Gastroesophageal sphincter (tissue), 4 donors: ENCODE measurements at regions not wholly inside any gene's neighbourhood (a gene's known extent, or its start where the extent isn't known, plus 50 kb on each side); places are given as distances from the start of the nearest gene placed in this dataset.
A peak's percentile ranks its signal among the peaks of the same experiment; 100 is the strongest.
"Not testable (repeated sequence)": the region's sequence is repeated elsewhere in the genome, so short reads cannot be mapped to it uniquely, and the experiment has no call there.

Experiments used
- ATAC-seq: fragments of 150-250 bp; one replicate; pipeline ENCODE4 v1.9.1; 2016; ENCODE audit warnings: mild to moderate bottlenecking, moderate library complexity
- H3K27ac ChIP-seq, 4 donors: fragments of 200-600 bp; sonication (generic) in 3 of 4; 1 replicate in 3 of 4; 2 replicates in 1 of 4; pipeline ENCODE4 v1.5.1; 2016 to 2019
- H3K27me3 ChIP-seq: fragments of 200-600 bp; sonication (generic); one replicate; pipeline ENCODE4 v1.5.1; 2019
- H3K36me3 ChIP-seq, 2 donors: fragments of 200-600 bp; sonication (generic); one replicate each; pipeline ENCODE4 v1.5.1; 2019; ENCODE audit warnings: control low read depth in 1 of 2
- H3K4me1 ChIP-seq, 3 donors: fragments of 200-600 bp; sonication (generic); 1 replicate in 2 of 3; 2 replicates in 1 of 3; pipeline ENCODE4 v1.5.1; 2016 to 2019; ENCODE audit warnings: control low read depth in 2 of 3
- H3K4me3 ChIP-seq, 2 donors: fragments of 200-600 bp; sonication (generic); one replicate each; pipeline ENCODE4 v1.5.1; 2019; ENCODE audit warnings: mild to moderate bottlenecking in 1 of 2, moderate library complexity in 1 of 2
- H3K9me3 ChIP-seq, 3 donors: fragments of 200-600 bp; sonication (generic); one replicate each; pipeline ENCODE4 v1.5.1; 2017 to 2019; ENCODE audit warnings: control low read depth in 2 of 3
- CTCF ChIP-seq, 4 experiments: fragments of 200-600 bp in 2 of 4; fragments of 450-650 bp in 2 of 4; sonication (generic) in 1 of 4; IDR thresholded peaks; one replicate each; pipeline ENCODE4 v1.5.1; 2017 to 2019; ENCODE audit warnings: antibody characterized with exemption in 4 of 4, mild to moderate bottlenecking in 2 of 4, moderate library complexity in 2 of 4
- EP300 ChIP-seq: sonication (generic); formaldehyde crosslinking; IDR thresholded peaks from one replicate; pipeline ENCODE4 v1.6.1; 2017; ENCODE audit warnings: antibody characterized with exemption, mild to moderate bottlenecking
- POLR2A ChIP-seq, 2 donors: fragments of 450-650 bp; IDR thresholded peaks; one replicate each; pipeline ENCODE4 v1.6.1; 2017; ENCODE audit warnings: antibody characterized with exemption in 2 of 2, mild to moderate bottlenecking in 2 of 2, moderate library complexity in 1 of 2
- POLR2AphosphoS5 ChIP-seq: sonication (generic); formaldehyde crosslinking; IDR thresholded peaks from one replicate; pipeline ENCODE4 v1.6.1; 2017; ENCODE audit warnings: antibody characterized with exemption
- WGBS, 2 donors: methylation state at CpG; one replicate each; pipeline ENCODE4 v1.1.5; 2018; ENCODE audit warnings: low coverage in 1 of 2; 5-methylcytosine and 5-hydroxymethylcytosine counted together

- no peak overlapping the region for H3K27ac ChIP-seq
- no peaks in the 10 kb centered on the region for H3K27me3 ChIP-seq
- H3K36me3 ChIP-seq = no peaks in the 10 kb centered on the region
- peaks cover 0 to 9% (median 0%) of the 10 kb centered on the region in 3 donors for H3K9me3 ChIP-seq
- H3K4me3 ChIP-seq = no peak overlapping the region
- ATAC-seq = peak; percentile 71
- no peaks in the 10 kb centered on the region for H3K4me1 ChIP-seq
- TF ChIP-seq EP300 = no peak
- peak; percentile 68 to 85 (median 74) for TF ChIP-seq CTCF (IDR thresholded peaks at IDR 0.05)
- no peak for TF ChIP-seq POLR2AphosphoS5
- WGBS, 2 donors = 0% methylated on average over 1 of the region's 5 CpGs; no CpG with 5 or more reads in 1 of the 2 donors
Measured at GRCh38 chr3:153768561-153769469, 352.4 kb upstream of the ARHGEF26 start.

- ATAC-seq = no peak
- H3K4me1 ChIP-seq = peaks cover 0 to 7% (median 0%) of the 10 kb centered on the region in 3 donors
- WGBS, 2 donors = 40 to 75% methylated on average over 1 to 2 of the region's 2 CpGs
- no peaks in the 10 kb centered on the region for H3K27me3 ChIP-seq
- no peaks in the 10 kb centered on the region for H3K9me3 ChIP-seq
- H3K36me3 ChIP-seq = no peaks in the 10 kb centered on the region
- H3K27ac ChIP-seq = peak overlapping the region in 1 of 4 donors; percentile 28
- H3K4me3 ChIP-seq = no peak overlapping the region
- TF ChIP-seq POLR2AphosphoS5 (no peak), CTCF (IDR thresholded peaks at IDR 0.05) (no peak), EP300 (no peak), POLR2A (IDR thresholded peaks at IDR 0.05) (no peak)
Measured at GRCh38 chr3:153783106-153783505, 338.1 kb upstream of the ARHGEF26 start.

GRCh38 chr3:153783741-153784480 lies 337.3 kb upstream of the ARHGEF26 start:
- peaks cover 0 to 7% (median 0%) of the 10 kb centered on the region in 3 donors for H3K4me1 ChIP-seq
- H3K36me3 ChIP-seq = no peaks in the 10 kb centered on the region
- no peaks in the 10 kb centered on the region for H3K9me3 ChIP-seq
- H3K4me3 ChIP-seq = no peak overlapping the region
- TF ChIP-seq POLR2A (IDR thresholded peaks at IDR 0.05) = no peak
- peak; percentile 25 for TF ChIP-seq POLR2AphosphoS5
- H3K27me3 ChIP-seq = no peaks in the 10 kb centered on the region
- ATAC-seq = peak; percentile 67
- 19 to 26% methylated on average over 3 of the region's 3 CpGs for WGBS, 2 donors
- peak overlapping the region in 1 of 4 donors; percentile 28 for H3K27ac ChIP-seq

- no peaks in the 10 kb centered on the region for H3K36me3 ChIP-seq
- H3K9me3 ChIP-seq = no peaks in the 10 kb centered on the region
- 93 to 97% methylated on average over 3 of the region's 3 CpGs for WGBS, 2 donors
- H3K4me1 ChIP-seq = peaks cover 0 to 7% (median 0%) of the 10 kb centered on the region in 3 donors
- H3K4me3 ChIP-seq = no peak overlapping the region
- H3K27me3 ChIP-seq = no peaks in the 10 kb centered on the region
- H3K27ac ChIP-seq = no peak overlapping the region
- TF ChIP-seq POLR2AphosphoS5 = no peak
- no peak for TF ChIP-seq CTCF (IDR thresholded peaks at IDR 0.05)
- TF ChIP-seq POLR2A (IDR thresholded peaks at IDR 0.05) = no peak
- no peak for TF ChIP-seq EP300
- ATAC-seq = no peak
Measured at GRCh38 chr3:153785901-153786300, 335.3 kb upstream of the ARHGEF26 start.

GRCh38 chr3:153789380-153789779 lies 331.8 kb upstream of the ARHGEF26 start:
- no peak for TF ChIP-seq POLR2A (IDR thresholded peaks at IDR 0.05)
- TF ChIP-seq CTCF (IDR thresholded peaks at IDR 0.05) = no peak
- WGBS, 2 donors = 83 to 92% methylated on average over 2 to 3 of the region's 3 CpGs
- H3K36me3 ChIP-seq = no peaks in the 10 kb centered on the region
- H3K27ac ChIP-seq = no peak overlapping the region
- H3K9me3 ChIP-seq = no peaks in the 10 kb centered on the region
- no peak for ATAC-seq
- H3K4me1 ChIP-seq = no peaks in the 10 kb centered on the region
- H3K4me3 ChIP-seq = no peak overlapping the region
- no peaks in the 10 kb centered on the region for H3K27me3 ChIP-seq

GRCh38 chr3:153797056-153797455 lies 324.1 kb upstream of the ARHGEF26 start:
- H3K4me3 ChIP-seq, H3K9me3 ChIP-seq, ATAC-seq, H3K4me1 ChIP-seq, H3K27me3 ChIP-seq, H3K36me3 ChIP-seq, H3K27ac ChIP-seq: not testable (repeated sequence)
- WGBS, 2 donors = 100% methylated on average over 5 of the region's 13 CpGs
